Endothelial cell of umbilical vein (primary cell): ENCODE measurements at regions not wholly inside any gene's neighbourhood (a gene's known extent, or its start where the extent isn't known, plus 50 kb on each side); places are given as distances from the start of the nearest gene placed in this dataset.

Source experiments
- BruUV-seq: library from RNA; stranded (reverse); fragments of 400-500 nt; replicated peaks from 2 replicates; lab custom pipeline; 2021; lab: Mats Ljungman, UMichigan
- CTCF ChIA-PET: fragments of 300-600, 350-600 bp; sonication (Branson Sonifier 250); formaldehyde crosslinking; loops from one replicate; lab custom pipeline; 2021; ENCODE audit warnings: antibody characterized with exemption, inconsistent platforms; lab: Charles Lee
- POLR2A ChIA-PET: fragments of 300-600, 350-600 bp; sonication (Branson Sonifier 250); formaldehyde crosslinking; loops from one replicate; lab custom pipeline; 2021; ENCODE audit warnings: antibody characterized with exemption, inconsistent platforms; lab: Charles Lee
- DNase-seq: peaks from one replicate; pipeline ENCODE4 v3.0.0-alpha.2; 2011; ENCODE audit warnings: low read depth, low spot score
- FAIRE-seq: peaks from 2 replicates; lab custom pipeline; 2011; peaks lifted over from hg19 to GRCh38; lab: Jason Lieb, UNC
- H2AFZ ChIP-seq: 2 replicates; pipeline ENCODE4 v1.6.0; 2012; ENCODE audit warnings: low read depth, low read length, control low read depth, inconsistent platforms
- H3K27ac ChIP-seq: 2 replicates; pipeline ENCODE4 v1.5.1; 2011; ENCODE audit warnings: low read depth, mild to moderate bottlenecking, control low read depth, low read length, moderate library complexity; ENCODE audit not compliant: insufficient read depth
- H3K27me3 ChIP-seq, 2 experiments: 2 replicates each; pipeline versions ENCODE4 v1.6.0 to v1.6.1; 2011; ENCODE audit warnings: low read length in 2 of 2, mixed read lengths in 1 of 2; ENCODE audit not compliant: control insufficient read depth in 2 of 2, insufficient read depth in 2 of 2
- H3K36me3 ChIP-seq, 2 experiments: 2 replicates in 1 of 2; 3 replicates in 1 of 2; pipeline ENCODE4 v1.5.1; 2011; ENCODE audit warnings: low read length in 2 of 2, mild to moderate bottlenecking in 1 of 2, moderate library complexity in 1 of 2; ENCODE audit not compliant: control insufficient read depth in 2 of 2, insufficient read depth in 2 of 2; ENCODE audit errors: extremely low read depth in 1 of 2
- H3K4me1 ChIP-seq: 3 replicates; pipeline ENCODE4 v1.5.1; 2011; ENCODE audit warnings: mild to moderate bottlenecking, low read length; ENCODE audit not compliant: control insufficient read depth, insufficient read depth; ENCODE audit errors: extremely low read depth
- H3K4me2 ChIP-seq: 2 replicates; pipeline ENCODE4 v1.6.1; 2011; ENCODE audit warnings: low read length, control low read depth, mixed read lengths; ENCODE audit not compliant: insufficient read depth
- H3K4me3 ChIP-seq, 3 experiments: fragments of 200-600 bp in 1 of 3; sonication (generic), shearing (Covaris generic) in 1 of 3; replicated peaks in 1 of 3; 2 replicates each; pipeline ENCODE4 v1.5.1; 2011 to 2016; ENCODE audit warnings: control low read depth in 3 of 3, low read length in 3 of 3, mild to moderate bottlenecking in 2 of 3, inconsistent platforms in 1 of 3, low read depth in 1 of 3, moderate library complexity in 1 of 3; ENCODE audit not compliant: insufficient read depth in 1 of 3
- H3K79me2 ChIP-seq: 2 replicates; pipeline ENCODE4 v1.6.0; 2012; ENCODE audit warnings: low read length, inconsistent platforms; ENCODE audit not compliant: control insufficient read depth, insufficient read depth
- H3K9ac ChIP-seq: replicated peaks from 2 replicates; pipeline ENCODE3; 2011; ENCODE audit warnings: low read length, control low read depth; ENCODE audit not compliant: insufficient read depth; ENCODE audit errors: extremely low read depth
- H3K9me1 ChIP-seq: replicated peaks from 3 replicates; pipeline ENCODE4 v1.6.0; 2011; ENCODE audit warnings: mild to moderate bottlenecking, low read length; ENCODE audit not compliant: control insufficient read depth, insufficient read depth; ENCODE audit errors: extremely low read depth
- H3K9me3 ChIP-seq: replicated peaks from 2 replicates; pipeline ENCODE4 v1.5.1; 2012; ENCODE audit warnings: low read length, inconsistent platforms; ENCODE audit not compliant: control insufficient read depth, insufficient read depth
- H4K20me1 ChIP-seq: replicated peaks from 2 replicates; pipeline ENCODE3; 2011; ENCODE audit warnings: mild to moderate bottlenecking, low read length; ENCODE audit not compliant: control insufficient read depth, insufficient read depth; ENCODE audit errors: extremely low read depth
- EZH2 ChIP-seq: IDR thresholded peaks from 2 replicates; pipeline ENCODE4 v1.6.1; 2012; ENCODE audit warnings: borderline replicate concordance, low read depth, mild to moderate bottlenecking, moderate library complexity, low read length, inconsistent platforms; ENCODE audit not compliant: severe bottlenecking
- GATA2 ChIP-seq: IDR thresholded peaks from 2 replicates; pipeline ENCODE4 v1.7.0; 2011; ENCODE audit warnings: low read depth, mild to moderate bottlenecking, moderate library complexity, mixed read lengths, low read length; ENCODE audit not compliant: insufficient read length, insufficient read depth
- MYC ChIP-seq: IDR thresholded peaks from one replicate; pipeline ENCODE4 v1.6.1; 2011; ENCODE audit warnings: mild to moderate bottlenecking, low read depth, low read length
- POLR2A ChIP-seq: IDR thresholded peaks from 2 replicates; pipeline ENCODE4 v1.6.1; 2012; ENCODE audit warnings: low read depth, mild to moderate bottlenecking, control low read depth, low read length
- POLR2AphosphoS5 ChIP-seq: IDR thresholded peaks from 2 replicates; pipeline ENCODE4 v1.6.1; 2012; ENCODE audit warnings: low read depth, mild to moderate bottlenecking, control low read depth, low read length, moderate library complexity; ENCODE audit not compliant: insufficient read depth
- dilution Hi-C: fragments of 300-500 bp; cut with MboI; formaldehyde crosslinking; loops from one replicate; pipeline ENCODE4 v1.15.0; 2019; ENCODE audit warnings: low sequenced_read_pairs; ENCODE audit not compliant: extremely low pct_ligation_motif_present
- intact Hi-C: fragments of 100-400 bp; cut with micrococcal nuclease; formaldehyde crosslinking; loops from one replicate; pipeline ENCODE4 v1.10.0; 2022
- TF ChIP-seq, protein P1 (sequence below), 2 donors: IDR thresholded peaks; 1 replicate in 1 of 2; 2 replicates in 1 of 2; pipeline ENCODE4 v1.5.1; 2011; ENCODE audit warnings: low read length in 2 of 2, mild to moderate bottlenecking in 2 of 2, moderate library complexity in 2 of 2, control low read depth in 1 of 2, inconsistent platforms in 1 of 2, low read depth in 1 of 2; ENCODE audit not compliant: insufficient read depth in 1 of 2; ENCODE audit errors: extremely low read depth in 1 of 2

DNA sequence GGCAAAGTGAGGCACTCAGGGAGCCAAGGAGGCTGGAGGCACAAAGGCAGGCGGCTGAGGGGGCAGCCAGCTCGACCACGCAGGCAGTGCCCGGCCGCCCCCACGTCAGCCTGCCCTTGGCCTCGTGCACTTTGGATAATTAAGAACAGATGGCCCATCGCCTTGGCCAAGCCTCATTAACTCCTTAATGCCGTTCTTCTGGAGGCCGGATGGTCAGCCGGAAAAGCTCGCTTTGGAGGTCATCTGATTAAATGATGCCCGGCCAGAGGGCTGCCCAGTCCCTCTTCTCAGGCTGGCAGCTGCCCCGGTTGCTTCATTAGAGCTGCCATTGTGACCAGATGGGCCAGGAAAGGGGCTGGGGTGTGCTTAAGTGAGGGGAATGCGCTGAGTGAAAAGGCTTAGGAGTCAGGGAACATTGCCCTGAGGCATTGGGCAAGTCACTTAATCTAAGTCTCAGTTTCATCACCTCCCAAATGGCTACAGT is 364.0 kb downstream of the NPIPA8 start:
- Histone ChIP-seq H3K27ac (no peak overlapping the region), H3K36me3 (no peaks in the 10 kb centered on the region), H3K9me3 (peaks cover 7% of the 10 kb centered on the region), H3K27me3 (no peaks in the 10 kb centered on the region), H2AFZ (no peak overlapping the region), H3K9me1 (no peaks in the 10 kb centered on the region), H4K20me1 (no peaks in the 10 kb centered on the region), H3K79me2 (no peaks in the 10 kb centered on the region), H3K4me3 (no peak overlapping the region), H3K4me2 (no peak overlapping the region), H3K4me1 (no peaks in the 10 kb centered on the region), H3K9ac (no peak overlapping the region)
- ChIA-PET CTCF (no interaction called here), POLR2A (no interaction called here)
- dilution Hi-C loops (no loop called here), intact Hi-C loops (no loop called here)
- FAIRE-seq (no peak), DNase-seq (no peak)
- no TSS peak for BruUV-seq
- TF ChIP-seq GATA2, result no peak
- TF ChIP-seq MYC, result no peak
- no peak for TF ChIP-seq POLR2AphosphoS5
- TF ChIP-seq, protein P1, sequence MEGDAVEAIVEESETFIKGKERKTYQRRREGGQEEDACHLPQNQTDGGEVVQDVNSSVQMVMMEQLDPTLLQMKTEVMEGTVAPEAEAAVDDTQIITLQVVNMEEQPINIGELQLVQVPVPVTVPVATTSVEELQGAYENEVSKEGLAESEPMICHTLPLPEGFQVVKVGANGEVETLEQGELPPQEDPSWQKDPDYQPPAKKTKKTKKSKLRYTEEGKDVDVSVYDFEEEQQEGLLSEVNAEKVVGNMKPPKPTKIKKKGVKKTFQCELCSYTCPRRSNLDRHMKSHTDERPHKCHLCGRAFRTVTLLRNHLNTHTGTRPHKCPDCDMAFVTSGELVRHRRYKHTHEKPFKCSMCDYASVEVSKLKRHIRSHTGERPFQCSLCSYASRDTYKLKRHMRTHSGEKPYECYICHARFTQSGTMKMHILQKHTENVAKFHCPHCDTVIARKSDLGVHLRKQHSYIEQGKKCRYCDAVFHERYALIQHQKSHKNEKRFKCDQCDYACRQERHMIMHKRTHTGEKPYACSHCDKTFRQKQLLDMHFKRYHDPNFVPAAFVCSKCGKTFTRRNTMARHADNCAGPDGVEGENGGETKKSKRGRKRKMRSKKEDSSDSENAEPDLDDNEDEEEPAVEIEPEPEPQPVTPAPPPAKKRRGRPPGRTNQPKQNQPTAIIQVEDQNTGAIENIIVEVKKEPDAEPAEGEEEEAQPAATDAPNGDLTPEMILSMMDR (IDR thresholded peaks at IDR 0.05; ENCODE audit: extremely low read depth in 1 of 2, insufficient read depth in 1 of 2, low read depth in 1 of 2, low read length in 2 of 2), result no peak
- TF ChIP-seq POLR2A, result no peak
- TF ChIP-seq EZH2, result no peak

DNA sequence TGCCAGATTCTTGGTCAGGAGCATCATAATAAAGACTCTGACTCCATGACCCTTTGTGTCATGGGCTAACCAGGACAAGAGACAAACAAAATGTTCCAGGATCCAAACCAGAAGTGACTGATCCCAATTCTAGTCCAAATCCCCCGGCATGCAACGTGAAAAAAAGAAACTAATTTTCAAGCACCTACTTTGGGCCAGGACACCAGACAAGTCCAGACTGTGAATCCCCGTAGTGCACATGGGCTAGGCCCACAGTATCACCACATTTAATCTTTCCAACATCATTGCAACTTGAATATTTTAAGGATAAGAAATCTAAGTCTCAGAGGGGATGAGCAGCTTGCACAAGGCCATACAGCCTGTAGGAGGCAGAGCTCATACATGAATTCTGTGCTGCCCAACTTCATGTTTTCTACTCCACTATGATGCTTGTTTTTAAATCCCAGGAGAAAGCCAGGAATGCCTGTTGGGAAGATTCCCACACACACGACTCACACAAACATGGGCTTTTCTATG is 365.7 kb downstream of the NPIPA8 start:
- no peaks in the 10 kb centered on the region for H4K20me1 ChIP-seq
- no peak overlapping the region for H3K27ac ChIP-seq
- no peaks in the 10 kb centered on the region for H3K9me1 ChIP-seq
- intact Hi-C loops (no loop called here), dilution Hi-C loops (no loop called here)
- TF ChIP-seq GATA2, result no peak
- TF ChIP-seq EZH2, result no peak
- no peaks in the 10 kb centered on the region for H3K27me3 ChIP-seq
- peaks cover 8% of the 10 kb centered on the region for H3K9me3 ChIP-seq
- DNase-seq (no peak), FAIRE-seq (no peak)
- H3K79me2 ChIP-seq, result no peaks in the 10 kb centered on the region
- H2AFZ ChIP-seq, result no peak overlapping the region
- ChIA-PET CTCF (no interaction called here), POLR2A (no interaction called here)
- H3K36me3 ChIP-seq, result no peaks in the 10 kb centered on the region
- no peak overlapping the region for H3K4me2 ChIP-seq
- H3K9ac ChIP-seq, result no peak overlapping the region
- no TSS peak for BruUV-seq
- H3K4me1 ChIP-seq, result no peaks in the 10 kb centered on the region
- no peak overlapping the region for H3K4me3 ChIP-seq
